ENCODE measurements at regions not wholly inside any gene's neighbourhood (a gene's known extent, or its start where the extent isn't known, plus 50 kb on each side); places are given as distances from the start of the nearest gene placed in this dataset.

GRCh38 chr2:226274143-226274542 lies 525.5 kb downstream of the IRS1 start:
- DNase-seq (ENCODE audit: low read depth) = no peak

DNA sequence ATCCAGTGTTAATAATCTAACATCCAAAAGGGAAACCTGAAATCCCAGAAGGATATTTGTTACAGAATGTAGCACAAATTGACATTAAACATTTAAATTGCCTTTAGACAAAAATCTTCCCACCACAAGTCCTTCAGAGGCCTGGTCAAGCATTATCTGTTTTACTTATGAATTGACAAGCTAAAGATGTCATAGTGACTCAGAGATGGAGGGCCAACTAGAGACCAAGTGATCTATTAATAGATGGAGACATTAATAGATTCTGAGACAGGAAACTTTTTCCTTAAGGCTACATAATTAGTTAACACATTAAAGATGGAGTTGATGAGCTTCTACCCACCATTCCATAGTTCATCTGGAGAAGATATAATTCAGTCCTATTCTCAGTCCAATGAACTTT lies 526.2 kb downstream of the IRS1 start:
- no peak for DNase-seq (ENCODE audit: low read depth)

GRCh38 chr2:226272435-226272834 lies 527.2 kb downstream of the IRS1 start:
- DNase-seq (ENCODE audit: low read depth) = no peak

DNA sequence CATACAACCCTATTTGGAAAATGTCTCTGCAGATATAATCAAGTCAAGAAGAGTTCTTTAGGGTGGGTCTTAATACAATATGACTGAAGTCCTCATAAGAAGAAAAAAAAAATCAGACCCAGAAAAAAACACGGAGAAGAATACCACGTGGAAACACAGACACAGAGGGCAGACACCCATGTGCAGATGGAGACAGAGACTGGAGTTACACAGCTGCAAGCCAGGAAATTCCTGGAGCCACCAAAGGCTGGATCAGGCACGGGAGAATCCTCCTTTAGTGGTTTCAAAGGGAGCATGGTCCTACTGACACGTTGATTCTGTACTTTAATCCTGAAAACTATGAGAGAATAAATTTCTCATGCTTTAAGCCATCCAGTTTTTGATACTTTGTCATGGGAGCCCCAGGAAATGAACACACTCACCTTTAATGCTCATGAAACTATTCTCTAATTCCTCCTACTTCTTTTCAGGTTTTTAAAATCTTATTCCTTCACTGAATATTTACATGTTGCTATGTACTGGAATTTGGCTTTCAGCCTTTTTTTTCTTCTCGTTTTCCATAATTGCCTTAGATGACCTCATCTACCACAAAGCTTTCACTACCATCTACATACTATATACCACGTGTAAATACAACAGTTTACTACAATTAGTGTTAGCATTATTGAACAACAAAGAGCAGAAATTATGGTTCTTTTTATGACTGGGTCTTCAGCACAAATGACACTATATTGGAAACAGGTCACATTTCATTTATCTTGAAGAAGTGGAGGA lies 529.1 kb downstream of the IRS1 start:
- DNase-seq (ENCODE audit: low read depth) = no peak

DNA sequence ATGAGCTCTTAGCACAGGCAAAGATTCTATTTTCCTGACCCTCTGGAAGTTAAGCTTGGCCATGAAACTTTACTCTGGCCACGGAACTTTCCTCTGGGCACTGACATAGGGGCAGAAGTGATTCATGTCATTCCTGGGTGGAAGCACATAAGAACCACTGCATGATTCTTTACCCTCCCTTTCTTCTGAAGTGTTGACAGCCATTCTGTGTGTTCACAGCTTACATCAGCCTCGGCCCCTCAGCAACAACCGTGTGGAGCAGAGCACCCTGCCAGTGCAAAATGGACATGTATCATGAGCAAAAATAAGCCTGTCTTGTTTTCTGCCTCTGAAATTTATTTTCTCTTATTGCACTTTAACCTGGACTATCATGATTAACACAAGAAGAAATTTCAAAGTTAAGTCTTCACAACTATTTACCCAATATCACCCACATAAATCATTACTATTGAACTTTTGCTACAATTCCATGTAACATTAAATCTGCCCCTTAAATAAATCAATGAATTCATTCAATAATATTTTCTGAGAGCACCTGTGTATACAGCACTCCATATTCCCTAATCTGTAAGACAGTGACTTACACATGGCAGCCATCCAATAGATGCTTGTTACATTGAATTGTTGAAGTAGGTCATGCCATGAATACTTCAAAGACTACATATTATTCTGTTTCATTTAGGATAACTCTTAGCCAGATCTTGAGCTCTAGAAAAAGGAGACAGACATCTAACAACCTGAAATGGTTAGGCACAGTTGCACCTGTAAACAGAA lies 531.9 kb downstream of the IRS1 start:
- DNase-seq (ENCODE audit: low read depth) = no peak

- no peak for DNase-seq (ENCODE audit: low read depth)
Observed at GRCh38 chr2:226256709-226257376, 542.8 kb downstream of the IRS1 start.

- DNase-seq (ENCODE audit: low read depth) = no peak
Observed at GRCh38 chr2:226256237-226256636, 543.4 kb downstream of the IRS1 start.

DNA sequence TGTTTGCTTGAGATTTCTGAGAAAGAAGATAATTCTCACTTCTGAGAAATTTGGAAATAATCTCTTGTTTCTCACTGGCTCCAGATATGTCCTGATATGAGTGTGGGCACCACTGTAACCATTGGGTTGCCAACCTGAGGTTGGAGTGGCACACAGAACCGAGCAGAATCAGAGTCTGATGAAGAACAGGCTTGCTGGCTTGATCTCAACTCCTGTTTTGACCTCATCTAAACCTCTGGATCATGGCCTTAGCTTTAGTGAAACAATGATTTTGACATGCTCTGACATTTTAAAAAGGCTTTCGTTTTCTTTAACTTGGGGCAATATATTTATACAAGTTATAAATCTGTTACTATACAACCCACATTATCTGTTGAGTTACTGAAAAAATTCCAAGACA lies 548.0 kb downstream of the IRS1 start:
- DNase-seq (ENCODE audit: low read depth) = no peak

DNA sequence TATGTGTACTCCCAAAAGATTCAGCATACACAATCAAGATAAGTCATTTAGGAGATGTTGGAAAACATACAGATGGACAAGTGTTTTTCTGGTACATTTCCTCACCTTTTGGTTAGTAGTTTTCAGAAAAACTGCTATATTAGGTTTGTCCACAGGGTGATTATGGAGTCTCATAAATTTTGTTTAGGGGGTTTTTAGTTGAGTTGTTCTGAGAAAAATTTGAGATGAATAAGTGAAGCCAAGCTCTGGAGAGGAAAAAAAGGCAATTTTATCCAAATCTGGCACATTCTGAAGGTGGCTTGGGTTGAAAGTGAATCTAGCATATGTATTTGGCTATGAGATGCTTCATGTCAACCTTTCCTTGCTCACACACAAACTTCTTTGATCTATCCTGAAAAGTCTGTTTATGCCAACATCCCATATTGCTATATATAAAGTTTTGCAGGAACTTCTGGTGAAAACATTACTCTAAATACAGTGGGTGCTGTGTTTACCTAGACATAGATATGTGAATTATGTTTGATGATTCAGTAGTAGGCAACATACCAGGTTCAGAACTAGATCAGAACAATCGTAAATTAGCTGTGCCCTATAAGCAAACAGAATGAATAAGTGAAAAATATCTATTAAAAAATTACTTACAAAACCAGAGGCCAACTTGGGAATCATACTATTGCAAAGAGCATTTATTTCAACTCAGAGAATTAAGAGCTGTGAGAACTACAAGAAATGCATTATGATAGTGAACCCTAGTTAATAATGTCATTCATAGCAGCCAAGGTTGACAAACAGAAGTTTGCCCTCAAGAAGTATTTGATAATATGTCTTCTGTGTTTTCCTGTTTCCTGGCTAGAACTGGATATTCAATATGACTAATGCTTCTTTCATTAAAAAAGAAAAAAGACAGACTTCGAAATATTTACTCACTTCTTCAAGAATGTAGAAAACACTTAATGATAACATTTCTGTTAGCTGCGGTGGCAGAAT lies 552.0 kb downstream of the IRS1 start:
- no peak for DNase-seq (ENCODE audit: low read depth)

DNA sequence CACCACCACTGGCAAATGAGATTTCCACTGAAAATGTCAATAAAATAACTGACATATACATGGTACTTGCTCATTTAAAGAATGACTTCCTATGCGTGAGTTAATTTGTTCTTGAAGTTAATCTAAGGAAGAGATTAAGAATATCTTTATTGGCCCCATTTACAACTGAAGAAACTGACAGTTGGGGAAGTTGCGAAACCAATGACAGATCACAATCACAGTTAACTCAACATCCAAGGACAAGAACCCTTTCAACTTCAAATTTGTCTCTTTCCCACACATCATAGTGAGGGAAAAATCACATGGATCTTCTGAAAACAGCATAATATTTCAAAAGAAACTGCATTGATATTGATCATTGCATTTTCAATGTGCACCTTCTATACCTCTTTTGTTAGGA lies 565.4 kb downstream of the IRS1 start:
- DNase-seq (ENCODE audit: low read depth) = no peak

DNA sequence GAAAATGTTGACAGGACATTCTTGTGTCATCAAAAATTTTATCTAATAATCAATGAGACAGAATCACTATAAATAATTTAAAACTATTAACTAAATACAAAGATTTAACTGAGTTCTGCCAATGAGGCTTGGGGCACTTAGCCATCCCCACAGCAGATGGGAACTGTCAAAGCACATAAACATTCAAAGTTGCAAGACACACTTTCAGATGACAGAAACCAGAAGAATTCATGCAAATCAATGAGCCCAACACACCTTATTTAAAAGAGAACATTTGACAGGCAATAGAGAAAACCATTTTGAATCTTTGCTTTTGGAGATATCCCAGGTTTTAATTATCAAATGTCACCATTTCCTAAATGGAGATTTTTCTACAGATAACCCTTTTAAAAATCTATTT lies 566.2 kb downstream of the IRS1 start:
- DNase-seq (ENCODE audit: low read depth) = no peak

DNA sequence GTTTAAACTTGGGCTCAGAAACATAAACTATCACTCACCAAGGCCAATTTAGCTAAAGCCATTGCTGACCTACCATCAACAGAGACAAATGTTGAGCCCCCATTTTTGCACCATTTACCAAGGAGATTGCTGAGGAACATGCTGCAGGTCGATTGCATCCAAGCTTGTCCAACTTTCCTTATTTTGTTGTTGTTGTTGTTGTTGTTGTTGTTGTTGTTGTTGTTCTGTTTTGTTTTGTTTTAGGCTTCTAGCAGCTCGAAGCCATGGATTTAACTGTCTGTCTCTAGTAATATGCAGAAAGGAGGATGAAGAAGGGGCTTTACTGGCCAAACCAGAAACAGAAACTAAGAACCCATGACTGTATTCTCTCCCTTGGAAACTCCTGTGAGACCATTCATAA lies 571.5 kb downstream of the IRS1 start:
- DNase-seq (ENCODE audit: low read depth) = no peak

GRCh38 chr2:226227341-226227740 lies 572.3 kb downstream of the IRS1 start:
- DNase-seq (ENCODE audit: low read depth) = no peak

DNA sequence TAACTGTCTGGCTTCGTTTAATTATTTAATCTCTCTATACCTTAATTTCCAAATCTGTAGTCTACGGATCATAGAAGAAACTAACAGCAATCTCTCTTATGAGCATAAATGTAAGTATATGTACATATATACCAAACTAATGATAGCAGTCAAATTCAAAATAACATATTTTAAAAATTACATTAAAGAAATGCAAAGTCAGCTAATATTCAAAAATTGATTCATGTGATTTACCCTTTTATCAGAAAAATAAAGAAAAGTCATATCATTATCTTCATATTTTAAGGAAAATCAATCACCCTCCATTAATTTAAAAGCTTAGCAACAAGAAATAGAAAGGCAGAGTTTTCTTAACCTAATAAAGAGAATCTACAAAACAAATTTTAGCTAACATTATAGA lies 575.9 kb downstream of the IRS1 start:
- no peak for DNase-seq (ENCODE audit: low read depth)

DNA sequence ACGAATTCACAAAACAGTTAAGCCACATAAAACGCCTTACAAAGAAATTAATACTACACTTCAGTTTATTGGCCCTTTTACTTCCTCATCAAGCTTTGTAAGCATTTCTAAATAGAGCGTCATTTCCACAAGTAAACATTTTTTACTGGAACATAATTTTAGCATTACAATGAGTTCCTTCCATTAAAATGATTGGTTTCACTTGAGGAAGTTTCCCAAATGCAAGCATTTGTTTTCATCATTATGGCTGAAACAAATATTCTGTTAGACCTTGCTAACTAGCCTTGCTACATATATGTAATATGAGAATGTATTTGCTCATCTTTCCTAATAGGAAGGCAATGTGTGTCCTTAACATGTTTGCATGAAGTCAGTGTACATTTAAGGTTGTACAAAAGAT lies 579.1 kb downstream of the IRS1 start:
- no peak for DNase-seq (ENCODE audit: low read depth)

GRCh38 chr2:226217191-226217590 lies 582.4 kb downstream of the IRS1 start:
- DNase-seq (ENCODE audit: low read depth) = no peak

DNA sequence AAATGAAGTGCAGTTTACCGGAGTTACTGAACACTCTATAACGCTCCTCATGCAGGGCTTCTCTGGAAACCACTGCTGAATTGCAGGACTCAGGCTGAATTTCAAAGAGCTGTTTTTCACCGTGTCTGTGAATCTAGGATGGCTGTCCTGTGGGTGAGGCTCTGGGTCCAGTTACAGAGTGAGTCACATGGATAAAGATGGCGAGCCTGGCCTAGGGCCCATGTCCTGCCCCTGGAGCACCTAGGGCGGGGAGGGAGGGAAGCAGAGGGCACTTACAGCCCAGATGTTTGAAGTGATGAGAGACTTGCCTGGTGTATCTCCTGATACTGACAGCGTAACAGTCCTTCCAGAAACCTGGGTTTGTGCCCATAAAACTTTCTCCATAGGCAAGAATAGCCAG lies 583.0 kb downstream of the IRS1 start:
- no peak for DNase-seq (ENCODE audit: low read depth)

DNA sequence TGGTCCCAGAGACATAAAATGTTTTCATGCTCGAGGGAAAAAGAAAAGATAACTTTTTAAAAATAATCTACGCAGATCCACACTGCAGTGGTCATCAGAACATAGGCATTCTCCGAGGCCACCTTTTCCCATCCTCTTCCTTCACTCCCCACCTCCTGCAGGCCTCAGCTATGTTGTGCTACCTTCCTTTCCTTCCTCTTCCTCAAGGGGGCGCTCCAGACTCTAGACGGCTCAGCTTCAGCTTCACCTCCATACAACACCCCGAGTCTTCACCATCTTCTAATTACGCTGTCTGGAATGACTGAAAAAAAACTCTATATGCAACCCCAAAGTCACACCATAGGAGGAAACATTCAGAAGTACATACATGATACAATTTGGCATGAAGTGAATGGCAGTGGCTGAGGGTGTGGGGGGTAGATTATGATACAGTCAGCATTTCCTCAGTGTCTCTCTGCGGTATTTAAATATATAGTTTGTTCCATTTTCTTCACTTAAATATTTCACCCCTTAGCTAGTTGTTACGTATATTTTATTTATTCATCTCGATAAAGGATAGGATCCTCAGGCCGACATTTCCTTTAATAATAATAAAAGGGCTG lies 583.6 kb downstream of the IRS1 start:
- DNase-seq (ENCODE audit: low read depth) = peak; percentile 42

- no peak for DNase-seq (ENCODE audit: low read depth)
Observed at GRCh38 chr2:226213717-226214116, 585.9 kb downstream of the IRS1 start.

GRCh38 chr2:226211439-226211838 lies 588.2 kb downstream of the IRS1 start:
- DNase-seq (ENCODE audit: low read depth) = no peak

- no peak for DNase-seq (ENCODE audit: low read depth)
Observed at GRCh38 chr2:226208726-226209125, 590.9 kb downstream of the IRS1 start.
